IMR-90 (cell line): ENCODE measurements at regions not wholly inside any gene's neighbourhood (a gene's known extent, or its start where the extent isn't known, plus 50 kb on each side); places are given as distances from the start of the nearest gene placed in this dataset.
"Not testable (repeated sequence)": the region's sequence is repeated elsewhere in the genome, so short reads cannot be mapped to it uniquely, and the experiment has no call there.

Experiments
- BHLHE40 ChIP-seq: fragments of 150-350 bp; IDR thresholded peaks from 2 replicates; pipeline ENCODE4 v1.6.1; 2016; ENCODE audit warnings: mild to moderate bottlenecking, low read depth, low read length
- CHD1 ChIP-seq: IDR thresholded peaks from 2 replicates; pipeline ENCODE4 v1.6.1; 2012; ENCODE audit warnings: low read depth, low read length, improper control_type of control experiment
- CTCF ChIP-seq: conservative IDR thresholded peaks from 2 replicates; pipeline ENCODE4 v1.5.1; 2012; ENCODE audit warnings: mild to moderate bottlenecking, low read depth, low read length, improper control_type of control experiment
- ELK1 ChIP-seq: fragments of 150-350 bp; IDR thresholded peaks from 2 replicates; pipeline ENCODE4 v1.6.1; 2016; ENCODE audit warnings: low read depth, mild to moderate bottlenecking, low read length, moderate library complexity, borderline replicate concordance
- FOS ChIP-seq: fragments of 150-350 bp; IDR thresholded peaks from 2 replicates; pipeline ENCODE4 v1.6.1; 2016; ENCODE audit warnings: low read depth, low read length
- MAZ ChIP-seq: IDR thresholded peaks from 2 replicates; pipeline ENCODE4 v1.6.1; 2012; ENCODE audit warnings: low read depth, mild to moderate bottlenecking, low read length, improper control_type of control experiment, moderate library complexity, borderline replicate concordance
- MXI1 ChIP-seq: IDR thresholded peaks from 2 replicates; pipeline ENCODE4 v1.6.1; 2012; ENCODE audit warnings: low read depth, mild to moderate bottlenecking, low read length, moderate library complexity, borderline replicate concordance
- POLR2A ChIP-seq: IDR thresholded peaks from 2 replicates; pipeline ENCODE4 v1.6.1; 2012; ENCODE audit warnings: mild to moderate bottlenecking, low read depth, low read length
- RCOR1 ChIP-seq: IDR thresholded peaks from 2 replicates; pipeline ENCODE4 v1.6.1; 2012; ENCODE audit warnings: mild to moderate bottlenecking, low read length, improper control_type of control experiment; ENCODE audit not compliant: insufficient replicate concordance
- RFX5 ChIP-seq: IDR thresholded peaks from 2 replicates; pipeline ENCODE4 v1.8.0; 2012; ENCODE audit warnings: low read depth, mild to moderate bottlenecking, low read length, moderate library complexity

- TF ChIP-seq CTCF, CHD1, RCOR1, RFX5, POLR2A, MAZ, ELK1, BHLHE40, MXI1: not testable (repeated sequence)
- TF ChIP-seq FOS, result peak; percentile 76; the same call in 1 of the 2 replicates
Measured at GRCh38 chr17:72386173-72386572, 265.4 kb downstream of the SOX9 start.
